PFSK-1 (cell line): ENCODE measurements at regions not wholly inside any gene's neighbourhood (a gene's known extent, or its start where the extent isn't known, plus 50 kb on each side); places are given as distances from the start of the nearest gene placed in this dataset.

Source experiments
- POLR2AphosphoS5 ChIP-seq: IDR thresholded peaks from 2 replicates; pipeline ENCODE4 v1.6.1; 2012; ENCODE audit warnings: low read depth, mild to moderate bottlenecking, control low read depth, low read length, moderate library complexity
- REST ChIP-seq, 2 experiments: IDR thresholded peaks; 2 replicates each; pipeline versions ENCODE4 v1.6.1 to v1.8.0; 2011 to 2012; ENCODE audit warnings: low read depth in 2 of 2, low read length in 2 of 2, control low read depth in 1 of 2, inconsistent platforms in 1 of 2, mild to moderate bottlenecking in 1 of 2, moderate library complexity in 1 of 2; ENCODE audit not compliant: insufficient read depth in 1 of 2
- SIN3A ChIP-seq: IDR thresholded peaks from 2 replicates; pipeline ENCODE4 v1.6.1; 2012; ENCODE audit warnings: mild to moderate bottlenecking, low read length, moderate library complexity, borderline replicate concordance; ENCODE audit not compliant: insufficient read depth
- TAF1 ChIP-seq: IDR thresholded peaks from 2 replicates; pipeline ENCODE4 v1.6.1; 2012; ENCODE audit warnings: low read length, control low read depth, borderline replicate concordance; ENCODE audit not compliant: insufficient read depth

DNA sequence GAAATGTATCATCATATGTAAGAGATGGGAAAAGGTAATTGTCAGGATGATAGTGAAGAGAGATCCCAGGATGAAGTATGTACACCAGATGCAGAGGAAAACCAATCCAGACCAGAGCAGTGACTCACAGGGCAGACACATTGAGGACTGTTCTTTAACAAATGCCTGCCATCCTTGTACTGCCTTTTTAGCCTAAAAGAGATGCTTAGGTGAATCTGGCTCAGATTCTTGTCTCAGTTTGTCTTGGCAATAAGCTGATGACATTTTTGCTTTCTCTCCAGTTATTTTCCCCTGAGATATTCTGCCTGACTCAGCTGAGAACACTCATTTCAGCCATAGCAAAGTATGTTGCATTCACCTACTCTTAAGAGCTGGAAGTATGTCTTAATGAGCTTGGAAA, 405.3 kb upstream of the USP15 start:
- TF ChIP-seq REST (IDR thresholded peaks at IDR 0.05; ENCODE audit: insufficient read depth in 1 of 2, low read depth in 2 of 2, low read length in 2 of 2) = no peak
- no peak for TF ChIP-seq POLR2AphosphoS5
- TF ChIP-seq TAF1 = no peak
- no peak for TF ChIP-seq SIN3A
